HG02943 (cell line): ENCODE measurements at regions not wholly inside any gene's neighbourhood (a gene's known extent, or its start where the extent isn't known, plus 50 kb on each side); places are given as distances from the start of the nearest gene placed in this dataset.
"Not testable (repeated sequence)": the region's sequence is repeated elsewhere in the genome, so short reads cannot be mapped to it uniquely, and the experiment has no call there.

Experiments used
- ATAC-seq: cut with Tn5 transposase; IDR thresholded peaks from one replicate; pipeline ENCODE4 v1.9.1; 2021; ENCODE audit warnings: mild to moderate bottlenecking, low read depth, moderate library complexity; ENCODE audit not compliant: unreplicated experiment

DNA sequence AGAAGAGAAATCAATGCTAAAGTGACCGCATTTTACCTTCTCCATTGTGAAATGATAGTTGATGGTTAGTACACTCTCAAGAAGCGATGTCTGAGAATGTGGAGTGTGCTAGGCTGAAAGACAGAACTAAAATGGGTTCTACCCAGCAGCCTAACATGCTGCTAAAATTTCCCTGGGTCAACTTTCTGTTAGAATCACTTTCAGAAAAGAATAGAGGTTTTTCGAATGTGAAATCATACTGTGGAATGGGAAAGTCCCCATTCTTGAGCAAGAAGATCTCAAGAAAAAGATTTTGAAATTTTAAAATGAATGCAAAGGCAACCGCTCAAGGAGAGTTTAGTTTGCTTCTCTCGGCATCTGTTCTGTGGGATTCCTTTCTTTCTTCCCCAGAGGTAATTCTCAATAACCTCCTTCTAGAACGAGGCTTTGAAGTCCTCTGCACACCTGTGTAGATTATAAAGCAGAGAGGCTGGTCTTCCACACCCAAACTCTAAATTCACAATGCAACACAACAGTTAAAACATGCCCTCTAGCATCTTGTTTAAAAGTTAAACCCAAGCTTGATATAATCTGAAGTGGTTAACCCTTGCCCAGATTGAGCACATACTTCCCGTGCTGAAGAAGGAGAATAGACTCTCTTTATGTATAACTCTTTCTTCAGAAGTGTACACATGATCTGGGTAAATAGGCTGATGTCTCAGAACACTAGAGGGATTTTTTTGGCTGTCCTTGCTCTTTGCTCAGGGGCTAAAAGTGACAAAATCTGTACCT lies 208.7 kb upstream of the KLF3 start:
- peak; percentile 70 for ATAC-seq

DNA sequence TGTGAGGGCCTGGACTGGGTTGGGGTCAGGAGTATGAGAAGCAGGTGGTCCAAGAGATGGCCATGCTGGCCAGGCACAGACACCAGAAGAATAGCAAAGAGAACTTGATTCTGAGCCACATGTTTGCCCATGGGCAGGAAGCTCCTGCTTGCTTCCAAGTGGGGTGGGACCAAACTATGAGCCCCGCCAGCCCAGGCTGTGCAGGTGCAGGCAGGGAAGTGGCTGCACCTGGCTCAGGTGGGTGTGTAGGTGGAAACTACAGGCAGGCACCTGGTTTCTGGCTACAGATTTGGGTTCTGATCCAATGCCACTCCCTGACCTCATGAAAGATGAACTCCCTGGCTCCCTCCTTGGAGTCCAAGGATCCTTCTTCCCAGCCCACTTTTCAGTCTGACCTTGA lies 207.9 kb upstream of the KLF3 start:
- no peak for ATAC-seq

DNA sequence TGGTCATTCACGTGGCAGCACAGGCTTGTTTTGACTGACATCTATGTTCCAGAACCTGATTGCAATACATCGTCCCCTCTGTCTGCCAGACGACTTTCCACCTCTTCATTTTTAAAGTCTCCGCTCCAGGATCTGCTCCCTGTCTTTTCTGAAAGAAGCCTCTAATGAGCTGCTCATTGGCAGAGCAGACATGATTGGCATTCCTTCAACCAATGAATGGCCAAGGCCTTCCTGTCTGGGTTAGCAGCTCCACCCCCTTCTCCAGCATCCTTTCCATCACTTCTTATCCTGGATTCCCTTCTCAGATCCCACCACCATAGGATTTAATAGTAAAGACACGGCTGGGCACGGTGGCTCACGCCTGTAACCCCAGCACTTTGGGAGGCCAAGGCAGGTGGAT lies 202.7 kb upstream of the KLF3 start:
- no peak for ATAC-seq

DNA sequence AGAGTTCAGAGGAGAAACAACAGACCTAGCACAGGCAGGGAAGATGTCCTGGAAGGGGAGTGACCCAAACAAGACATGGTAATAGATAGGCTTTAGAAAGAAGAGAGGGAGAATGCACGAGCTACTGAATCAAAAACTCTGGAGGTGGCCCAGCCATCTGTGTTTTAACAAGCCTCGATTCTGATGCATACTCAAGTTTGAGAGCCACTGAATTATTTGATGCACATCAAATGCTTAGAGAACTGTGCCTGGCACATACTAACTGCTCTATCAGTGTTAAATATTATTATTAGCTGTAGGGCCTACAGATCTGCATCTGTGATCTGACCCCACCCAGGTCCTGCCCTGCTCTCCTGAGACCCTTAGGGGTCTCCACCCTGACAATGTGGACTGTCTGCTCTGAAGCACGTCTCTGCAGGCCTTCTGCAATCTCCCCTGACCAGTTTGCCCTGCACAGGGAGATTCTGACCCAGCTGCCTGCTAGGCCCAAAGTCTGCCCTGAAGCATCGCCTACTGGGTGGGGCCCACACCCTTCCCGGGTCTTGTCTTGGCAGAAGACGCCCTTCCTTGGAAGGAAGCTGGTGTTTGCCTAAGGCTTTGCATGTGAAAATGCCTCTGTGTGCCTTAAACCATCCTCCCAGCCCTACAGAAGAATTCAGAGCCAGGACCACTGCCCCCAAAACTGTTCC lies 201.5 kb upstream of the KLF3 start:
- ATAC-seq = no peak

DNA sequence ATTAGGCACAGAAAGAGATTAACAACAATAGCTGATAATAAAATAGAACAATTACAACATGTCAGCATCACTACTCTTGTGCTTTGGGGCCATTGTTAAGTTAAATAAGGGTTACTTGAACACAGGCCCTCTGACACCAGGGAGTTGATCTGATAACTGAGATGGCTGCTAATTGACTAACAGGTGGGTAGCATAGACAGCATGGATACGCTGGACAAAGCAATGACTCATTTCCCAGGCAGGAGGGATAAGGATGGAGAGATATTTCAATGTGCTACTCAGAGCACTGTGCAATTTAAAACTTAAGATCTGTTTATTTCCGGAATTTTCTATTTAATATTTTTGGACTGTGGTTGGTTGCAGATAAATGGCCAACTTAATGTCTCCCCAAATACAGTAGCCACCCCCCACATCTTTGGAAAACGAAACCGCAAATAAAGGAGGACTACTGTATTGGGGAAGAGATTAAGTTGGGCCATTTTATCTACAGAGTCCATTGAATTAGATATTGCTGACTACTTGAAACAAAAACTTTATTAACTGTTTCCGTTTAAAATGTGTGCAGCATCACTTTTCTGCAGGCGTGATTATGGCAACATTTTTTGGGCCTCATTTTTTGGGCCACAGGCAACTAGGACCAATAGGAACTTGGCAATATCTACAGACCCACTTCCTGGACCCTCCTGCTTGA lies 200.6 kb upstream of the KLF3 start:
- ATAC-seq = no peak

DNA sequence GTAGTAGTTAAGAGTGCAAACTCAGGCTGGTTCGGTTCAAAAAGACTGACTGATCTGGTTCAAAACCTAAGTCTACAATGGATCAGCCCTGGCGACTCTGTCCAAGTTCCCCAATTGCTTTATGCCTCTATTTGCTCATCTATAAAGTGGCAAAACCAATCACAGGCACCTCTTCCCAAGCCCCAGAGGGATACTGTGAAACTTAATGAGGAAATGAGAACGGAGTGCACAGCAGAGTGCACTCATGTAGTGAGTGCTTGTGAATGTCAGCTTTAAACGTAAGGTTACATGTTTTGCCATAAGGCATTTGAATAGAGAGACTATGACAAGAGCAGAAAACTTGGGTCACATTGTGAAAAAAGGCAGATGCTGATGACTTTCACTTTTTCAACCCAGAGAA lies 199.7 kb upstream of the KLF3 start:
- no peak for ATAC-seq

DNA sequence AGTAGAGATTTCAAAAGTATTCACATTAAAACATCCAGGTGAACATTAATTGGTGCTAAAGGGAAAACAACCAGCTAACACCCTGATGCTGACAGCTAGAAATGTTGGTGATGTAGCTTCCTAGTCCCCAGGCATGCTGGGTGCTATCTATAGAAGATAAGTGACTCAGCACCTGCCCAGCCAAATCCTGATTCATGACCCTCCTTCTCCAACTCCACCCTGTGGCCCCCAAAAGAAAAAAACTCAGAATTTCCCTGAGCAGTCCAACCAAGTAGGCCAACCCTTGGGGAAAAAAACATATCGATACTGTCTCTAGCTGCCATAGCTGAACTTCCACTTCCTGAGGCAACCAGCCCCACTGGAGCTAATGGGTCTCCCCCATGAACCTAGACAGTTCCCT lies 197.6 kb upstream of the KLF3 start:
- no peak for ATAC-seq

DNA sequence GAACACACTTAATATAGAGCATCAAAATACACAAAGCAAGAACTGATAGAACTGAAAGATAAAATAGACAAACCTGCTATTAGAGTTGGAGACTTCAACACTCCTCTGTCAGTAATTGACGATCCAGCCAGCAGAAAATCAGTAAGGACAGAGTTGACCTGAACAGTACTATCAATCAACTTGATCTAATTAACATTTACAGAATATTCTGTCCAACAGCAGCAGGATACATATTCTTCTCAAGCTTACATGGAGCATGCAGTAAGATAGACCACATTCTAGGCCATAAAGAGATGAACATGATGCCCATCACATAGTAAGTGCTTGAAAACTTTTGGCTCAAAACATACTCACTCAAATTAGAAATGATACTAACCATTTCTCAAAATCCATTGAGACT lies 196.7 kb upstream of the KLF3 start:
- ATAC-seq = no peak

DNA sequence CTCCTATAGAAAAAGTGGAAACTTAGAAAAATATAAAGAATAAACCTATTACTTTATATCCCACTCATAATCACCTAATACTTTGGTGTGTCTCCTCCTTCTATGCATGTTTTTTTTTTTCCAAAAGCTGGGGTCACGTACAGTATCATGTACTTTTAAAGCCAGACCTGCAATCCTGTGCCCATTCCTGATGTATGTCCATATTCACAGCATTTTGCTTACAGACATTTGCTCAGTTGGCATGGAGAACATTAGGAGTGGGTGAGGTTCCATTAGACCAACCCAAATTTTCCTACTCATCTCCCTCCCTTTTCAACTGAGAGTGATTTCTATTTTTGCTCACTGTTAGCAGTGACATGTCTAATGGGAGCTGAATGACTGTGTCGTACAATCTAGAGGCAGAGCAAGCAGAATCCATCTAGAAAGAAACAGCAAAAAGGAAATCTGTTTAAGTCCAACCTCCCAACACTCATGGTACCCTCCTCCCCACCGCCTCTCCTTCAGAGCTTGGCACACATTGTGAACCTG lies 195.6 kb upstream of the KLF3 start:
- ATAC-seq = no peak

DNA sequence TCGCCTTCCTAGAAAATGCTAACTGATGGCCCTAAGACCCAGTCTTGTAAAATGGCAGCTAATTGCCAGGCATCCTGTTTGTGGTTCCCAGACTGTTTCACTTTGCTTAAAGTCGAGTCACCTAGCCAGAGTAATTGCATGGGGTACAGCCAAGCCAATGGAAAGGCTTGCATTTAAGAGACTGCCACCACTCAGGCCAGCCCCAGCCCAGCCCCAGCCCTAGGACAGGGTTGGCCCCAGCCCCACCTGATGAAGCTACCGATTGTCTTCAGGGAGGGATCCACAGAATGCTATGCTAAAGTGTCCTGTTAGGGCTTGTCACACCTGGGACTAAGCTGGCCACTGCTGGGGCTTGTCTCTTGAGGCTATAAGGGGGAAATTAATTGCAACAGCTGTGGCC lies 194.6 kb upstream of the KLF3 start:
- ATAC-seq = no peak

DNA sequence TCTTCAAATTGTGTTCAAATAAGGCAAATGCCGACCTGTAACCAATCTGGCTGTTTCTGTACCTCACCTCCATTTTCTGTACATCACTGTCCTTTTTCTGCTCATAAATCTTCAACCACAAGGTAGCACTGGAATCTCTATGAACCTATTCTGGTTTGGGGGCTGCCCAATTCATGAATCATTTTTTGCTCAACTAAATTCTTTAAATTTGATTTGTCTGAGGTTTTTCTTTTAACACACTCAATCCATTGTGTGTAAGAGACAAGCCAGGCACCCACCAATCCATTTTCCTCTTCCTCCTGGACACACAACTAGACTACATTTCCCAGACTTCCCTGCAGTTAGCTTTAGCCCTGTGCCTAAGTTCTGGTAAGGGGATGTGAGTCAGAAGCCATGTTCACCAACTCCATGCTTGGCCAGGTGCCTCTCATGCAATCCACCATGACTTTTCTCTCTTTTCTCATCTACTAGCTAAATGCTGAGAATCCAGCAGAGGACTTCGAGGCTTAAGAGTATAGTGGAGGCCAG lies 193.2 kb upstream of the KLF3 start:
- ATAC-seq = no peak

DNA sequence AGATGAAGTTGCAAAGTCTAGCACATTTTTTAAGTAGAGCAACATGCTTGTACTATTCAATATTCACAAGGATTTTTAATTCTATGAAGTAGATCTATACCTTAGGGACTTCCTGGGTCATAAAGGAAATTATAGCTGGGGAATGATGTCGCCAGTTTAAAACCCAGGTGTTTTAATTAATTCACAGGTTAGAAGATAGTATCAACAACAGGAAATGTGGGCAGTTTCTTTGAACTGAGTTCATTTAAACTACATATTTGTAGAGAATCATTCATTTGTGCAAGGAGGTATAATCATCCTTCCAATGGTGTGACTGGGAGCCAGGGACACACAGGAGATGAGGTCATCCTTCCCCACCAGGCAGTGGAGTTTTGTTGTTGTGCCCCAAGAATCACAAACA lies 181.3 kb upstream of the KLF3 start:
- ATAC-seq = no peak

DNA sequence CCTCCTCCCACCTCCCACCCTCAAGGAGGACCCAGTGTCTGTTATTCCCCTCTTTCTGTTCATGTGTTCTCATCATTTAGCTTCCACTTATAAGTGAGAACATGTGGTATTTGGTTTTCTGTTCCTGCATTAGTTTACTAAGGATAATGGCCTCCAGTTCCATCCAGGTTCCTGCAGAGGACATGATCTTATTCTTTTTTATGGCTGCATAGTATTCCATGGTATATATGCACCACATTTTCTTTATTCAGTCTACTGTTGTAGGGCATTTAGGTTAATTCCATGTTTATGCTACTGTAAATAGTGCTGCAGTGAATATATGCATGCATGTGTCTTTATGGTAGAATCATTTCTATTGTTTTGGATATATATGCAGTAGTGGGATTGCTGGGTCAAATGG lies 180.4 kb upstream of the KLF3 start:
- not testable (repeated sequence) for ATAC-seq

DNA sequence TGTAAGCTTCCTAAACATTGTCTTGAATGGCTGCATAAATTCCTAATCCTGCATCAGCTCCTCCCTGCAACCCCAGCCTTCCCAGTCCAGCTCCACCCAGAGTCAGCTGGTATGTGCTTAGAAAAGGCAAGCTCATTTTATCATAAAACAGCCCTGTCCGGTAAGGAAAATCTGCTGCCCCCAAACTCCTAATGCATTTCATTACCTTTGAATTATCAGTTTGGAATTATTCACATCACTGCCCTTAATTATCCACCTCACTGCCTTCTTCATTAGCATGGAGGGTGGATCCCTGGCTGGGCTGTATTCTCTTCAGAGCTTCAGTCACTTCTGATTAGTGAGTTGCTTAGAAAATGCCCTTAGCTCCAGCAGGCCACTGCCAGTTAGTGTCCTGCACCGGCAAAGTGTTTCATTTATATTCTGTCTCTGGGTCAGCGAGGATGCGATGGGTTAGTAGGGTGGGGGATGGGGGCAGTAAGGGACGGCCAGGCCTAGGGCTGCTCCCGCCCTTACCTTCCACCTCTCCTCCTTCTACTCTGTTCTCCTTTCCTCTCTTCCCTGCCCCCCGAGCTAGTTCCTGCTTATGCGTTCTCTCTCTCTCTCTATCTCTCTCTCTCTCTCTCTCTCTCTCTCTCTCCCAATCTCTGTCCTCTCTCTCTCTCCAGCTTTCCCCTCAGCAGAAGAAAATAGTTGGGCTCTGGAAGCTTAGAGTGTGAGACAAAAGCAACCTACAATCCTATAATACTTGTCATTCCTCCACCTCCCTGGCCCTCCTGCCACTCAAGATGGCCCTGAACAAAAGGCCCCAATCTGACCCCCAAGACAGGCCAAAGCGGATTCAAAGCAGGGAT lies 174.8 kb upstream of the KLF3 start:
- no peak for ATAC-seq

DNA sequence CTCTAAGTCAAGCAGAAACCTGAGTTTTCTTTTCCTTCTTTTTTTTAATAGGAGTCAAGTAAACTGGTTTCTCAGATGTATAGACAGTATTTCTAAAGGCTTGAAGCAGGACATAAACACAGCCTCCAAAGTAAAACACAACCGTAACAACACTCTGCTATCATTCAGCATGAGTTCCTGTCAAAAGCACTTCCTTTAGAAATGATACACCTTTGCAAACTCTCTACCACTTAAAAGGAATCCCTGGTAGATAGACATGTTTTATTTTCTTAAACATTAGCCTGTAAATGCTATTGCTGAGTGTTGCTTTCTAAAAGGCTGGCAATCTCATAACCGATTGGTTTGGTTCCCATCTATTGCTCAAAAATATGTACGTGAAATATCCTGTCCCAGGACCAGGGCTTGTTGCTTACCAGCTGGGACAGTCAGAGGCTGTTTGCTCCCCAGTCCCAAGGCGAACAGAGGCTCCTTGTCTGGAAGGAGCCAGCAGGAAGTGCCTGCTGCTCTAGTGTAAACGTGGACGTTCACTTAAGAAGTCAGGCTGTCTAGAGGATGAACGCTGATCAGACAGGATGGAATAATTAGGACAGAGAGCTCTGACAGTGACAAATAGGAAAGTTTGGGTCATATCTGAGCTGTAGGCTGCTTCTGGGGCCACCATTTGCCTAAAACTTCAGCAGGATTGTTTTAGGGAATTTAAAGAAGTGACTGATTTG lies 173.9 kb upstream of the KLF3 start:
- no peak for ATAC-seq

DNA sequence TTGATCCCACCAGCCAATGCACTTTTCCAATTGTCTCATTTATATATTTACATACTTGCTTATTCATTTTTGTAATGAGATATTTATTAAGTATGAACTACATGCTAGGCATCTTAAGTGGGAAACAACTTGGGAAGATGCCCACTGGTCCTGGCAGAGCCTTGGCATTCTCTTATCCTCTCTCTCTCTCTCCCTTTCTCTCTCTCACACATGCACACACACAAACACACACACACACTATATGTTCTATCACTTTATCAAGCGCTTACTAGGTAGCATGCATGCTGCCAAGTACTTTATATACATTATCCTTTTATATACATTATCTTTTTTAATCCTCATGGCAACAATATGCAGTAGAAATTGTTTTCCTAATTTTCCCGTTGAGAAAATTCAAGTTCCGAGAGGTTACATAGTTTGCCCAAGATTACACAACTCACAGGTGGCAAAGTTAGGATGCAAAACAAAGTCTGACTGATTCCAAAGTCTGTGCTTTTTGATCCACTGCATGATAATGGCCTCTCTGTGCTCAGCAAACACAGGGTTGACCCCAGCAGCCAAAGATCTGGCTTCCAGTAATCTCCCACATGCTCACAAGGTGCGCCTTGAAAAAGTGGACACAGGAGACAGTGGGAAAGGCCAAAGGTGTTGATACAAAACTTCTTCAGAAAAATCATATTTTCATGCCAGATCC lies 173.1 kb upstream of the KLF3 start:
- no peak for ATAC-seq

DNA sequence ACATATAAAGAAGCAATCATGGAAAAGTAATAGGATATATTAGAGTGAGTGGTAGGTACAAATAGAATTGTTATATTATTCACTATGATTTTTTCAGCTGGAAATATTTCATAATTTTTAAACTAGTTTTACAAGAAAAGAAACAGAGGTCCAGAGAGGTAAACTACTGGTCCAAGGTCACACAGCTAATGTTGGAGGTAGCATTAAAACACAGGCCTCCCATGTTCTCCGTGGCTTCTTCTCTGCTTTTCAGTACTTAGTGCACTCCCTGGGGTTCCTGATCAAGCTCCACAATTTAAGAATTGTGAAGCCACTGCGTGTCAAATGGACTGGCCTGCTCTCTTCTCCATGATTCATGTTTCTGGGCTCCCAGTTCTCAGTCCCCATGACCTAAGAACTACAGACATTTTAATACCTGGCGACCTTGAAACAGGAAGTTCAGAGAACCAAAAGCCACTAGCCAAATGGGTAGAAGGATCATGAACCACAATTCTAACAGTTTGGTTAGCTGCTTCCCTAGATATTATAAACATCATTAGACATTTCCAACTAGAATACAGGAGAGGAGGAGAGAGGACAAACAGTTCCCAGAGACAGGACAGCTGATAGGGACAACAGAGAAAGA lies 172.0 kb upstream of the KLF3 start:
- ATAC-seq = no peak

DNA sequence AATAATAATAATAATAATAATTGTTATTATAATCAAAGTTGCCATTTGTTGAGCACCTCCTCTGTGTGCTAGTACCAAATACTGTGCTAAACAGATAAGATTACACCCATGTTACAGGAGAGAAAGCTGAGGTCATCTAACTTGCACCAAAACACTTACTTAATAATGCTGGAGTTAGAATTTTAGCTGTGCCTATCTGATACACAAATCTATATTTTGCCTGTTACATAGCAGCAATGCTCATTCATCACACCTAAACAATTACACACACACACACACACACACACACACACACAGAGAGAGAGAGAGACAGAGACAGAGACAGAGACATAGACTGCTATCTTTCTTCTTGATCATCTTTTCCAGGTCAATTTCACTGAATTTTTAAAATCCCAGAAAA lies 170.9 kb upstream of the KLF3 start:
- ATAC-seq = no peak

DNA sequence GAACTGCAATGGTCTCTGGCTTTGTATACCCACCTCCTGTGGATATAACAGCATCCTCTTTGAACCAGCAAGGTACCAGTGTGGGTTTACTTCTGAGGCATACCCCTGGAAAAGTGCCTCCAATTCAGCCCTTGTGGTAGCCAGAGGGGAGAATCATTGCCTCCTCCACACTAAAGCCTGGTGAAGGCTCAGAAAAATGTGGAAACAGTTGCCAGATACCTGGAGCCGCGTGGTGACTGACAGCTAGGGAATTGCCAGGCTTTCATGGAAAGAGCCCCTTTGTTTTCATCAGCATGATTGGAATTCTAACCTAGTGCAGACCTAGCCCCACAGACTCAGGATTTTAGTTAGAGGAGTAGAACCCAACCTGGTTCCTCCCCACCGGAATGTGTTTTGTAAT lies 168.6 kb upstream of the KLF3 start:
- no peak for ATAC-seq
